ENCODE measurements at regions not wholly inside any gene's neighbourhood (a gene's known extent, or its start where the extent isn't known, plus 50 kb on each side); places are given as distances from the start of the nearest gene placed in this dataset.

DNA sequence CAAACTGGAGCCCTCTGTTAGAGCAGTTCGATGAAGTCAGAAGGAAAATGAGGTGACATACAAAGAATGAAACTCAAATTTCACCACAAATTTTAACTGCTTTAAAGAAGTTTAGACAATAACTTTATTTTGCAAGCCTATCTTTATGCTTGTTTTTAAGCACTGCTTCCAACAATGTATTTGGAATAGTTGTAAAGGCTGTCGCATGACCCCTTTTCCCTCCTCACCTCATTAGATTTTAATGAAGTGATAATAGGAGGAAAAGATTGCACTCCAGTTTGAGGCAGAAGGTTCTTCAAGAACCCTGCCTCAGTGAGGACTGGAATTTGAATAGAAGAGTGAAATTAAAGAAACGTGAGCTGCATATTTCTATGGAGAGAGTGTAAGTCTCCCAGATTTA, 386.1 kb upstream of the NR3C2 start:
- Histone ChIP-seq H3K27ac (ENCODE audit: low read length in 2 of 2) (no peak overlapping the region), H4K20me1 (ENCODE audit: control insufficient read depth, insufficient read depth, low read length, poor library complexity, severe bottlenecking) (no peaks in the 10 kb centered on the region), H2AFZ (ENCODE audit: insufficient read depth, low read depth, low read length, poor library complexity, severe bottlenecking) (no peak overlapping the region), H3K79me2 (ENCODE audit: control insufficient read depth, insufficient read depth, low read length) (no peaks in the 10 kb centered on the region), H3K9me3 (ENCODE audit: control extremely low read depth in 1 of 3, control insufficient read depth in 2 of 3, insufficient read depth in 1 of 3, low read length in 2 of 3) (peaks cover 0 to 10% (median 0%) of the 10 kb centered on the region in 3 donors), H3K9ac (ENCODE audit: low read length) (no peak overlapping the region), H3K36me3 (replicated peaks in 1 of 2; ENCODE audit: control extremely low read depth in 1 of 2, control insufficient read depth in 1 of 2, extremely low read depth in 1 of 2, insufficient read depth in 2 of 2, low read length in 1 of 2) (no peaks in the 10 kb centered on the region), H3K4me3 (ENCODE audit: control extremely low read depth in 1 of 5, extremely low read depth in 1 of 5, insufficient read depth in 1 of 5, low read depth in 2 of 5, low read length in 4 of 5) (no peak overlapping the region), H3K4me2 (replicated peaks; ENCODE audit: low read depth, low read length, poor library complexity, severe bottlenecking) (no peak overlapping the region), H3K4me1 (ENCODE audit: control insufficient read depth in 2 of 2, insufficient read depth in 2 of 2, low read length in 2 of 2) (no peaks in the 10 kb centered on the region), H3K27me3 (replicated peaks in 1 of 4; ENCODE audit: control extremely low read depth in 1 of 4, control insufficient read depth in 3 of 4, insufficient read depth in 4 of 4, low read length in 3 of 4) (no peaks in the 10 kb centered on the region)
- ChIA-PET POLR2A (no interaction called here), CTCF (no interaction called here)
- TF ChIP-seq, protein P1, sequence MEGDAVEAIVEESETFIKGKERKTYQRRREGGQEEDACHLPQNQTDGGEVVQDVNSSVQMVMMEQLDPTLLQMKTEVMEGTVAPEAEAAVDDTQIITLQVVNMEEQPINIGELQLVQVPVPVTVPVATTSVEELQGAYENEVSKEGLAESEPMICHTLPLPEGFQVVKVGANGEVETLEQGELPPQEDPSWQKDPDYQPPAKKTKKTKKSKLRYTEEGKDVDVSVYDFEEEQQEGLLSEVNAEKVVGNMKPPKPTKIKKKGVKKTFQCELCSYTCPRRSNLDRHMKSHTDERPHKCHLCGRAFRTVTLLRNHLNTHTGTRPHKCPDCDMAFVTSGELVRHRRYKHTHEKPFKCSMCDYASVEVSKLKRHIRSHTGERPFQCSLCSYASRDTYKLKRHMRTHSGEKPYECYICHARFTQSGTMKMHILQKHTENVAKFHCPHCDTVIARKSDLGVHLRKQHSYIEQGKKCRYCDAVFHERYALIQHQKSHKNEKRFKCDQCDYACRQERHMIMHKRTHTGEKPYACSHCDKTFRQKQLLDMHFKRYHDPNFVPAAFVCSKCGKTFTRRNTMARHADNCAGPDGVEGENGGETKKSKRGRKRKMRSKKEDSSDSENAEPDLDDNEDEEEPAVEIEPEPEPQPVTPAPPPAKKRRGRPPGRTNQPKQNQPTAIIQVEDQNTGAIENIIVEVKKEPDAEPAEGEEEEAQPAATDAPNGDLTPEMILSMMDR (IDR thresholded peaks at IDR 0.05): no peak
- TF ChIP-seq EZH2 (IDR thresholded peaks at IDR 0.05; ENCODE audit: borderline replicate concordance, insufficient read depth, low read depth, low read length, poor library complexity, severe bottlenecking): no peak
- intact Hi-C loops (cut with micrococcal nuclease): no loop called here
- Mint-ChIP-seq H3K27ac (no peak overlapping the region), H3K9me3 (ENCODE audit: insufficient read depth) (no peaks in the 10 kb centered on the region), H3K4me1 (no peaks in the 10 kb centered on the region), H3K4me3 (no peak overlapping the region), H3K27me3 (no peaks in the 10 kb centered on the region)
- DNase-seq: no peak
- no peak for ATAC-seq (ENCODE audit: low read depth)
- no CpG with 5 or more reads among the region's 3 CpGs for WGBS (ENCODE audit: insufficient coverage)

GRCh38 chr4:148827781-148828180, 385.6 kb upstream of the NR3C2 start:
- Histone ChIP-seq H3K4me1 (ENCODE audit: control insufficient read depth in 2 of 2, insufficient read depth in 2 of 2, low read length in 2 of 2) (no peaks in the 10 kb centered on the region), H3K4me3 (ENCODE audit: control extremely low read depth in 1 of 5, extremely low read depth in 1 of 5, insufficient read depth in 1 of 5, low read depth in 2 of 5, low read length in 4 of 5) (no peak overlapping the region), H3K27ac (ENCODE audit: low read length in 2 of 2) (no peak overlapping the region), H3K79me2 (ENCODE audit: control insufficient read depth, insufficient read depth, low read length) (no peaks in the 10 kb centered on the region), H3K36me3 (replicated peaks in 1 of 2; ENCODE audit: control extremely low read depth in 1 of 2, control insufficient read depth in 1 of 2, extremely low read depth in 1 of 2, insufficient read depth in 2 of 2, low read length in 1 of 2) (no peaks in the 10 kb centered on the region), H3K27me3 (replicated peaks in 1 of 4; ENCODE audit: control extremely low read depth in 1 of 4, control insufficient read depth in 3 of 4, insufficient read depth in 4 of 4, low read length in 3 of 4) (no peaks in the 10 kb centered on the region), H2AFZ (ENCODE audit: insufficient read depth, low read depth, low read length, poor library complexity, severe bottlenecking) (no peak overlapping the region), H3K9ac (ENCODE audit: low read length) (no peak overlapping the region), H3K9me3 (ENCODE audit: control extremely low read depth in 1 of 3, control insufficient read depth in 2 of 3, insufficient read depth in 1 of 3, low read length in 2 of 3) (peaks cover 0 to 10% (median 0%) of the 10 kb centered on the region in 3 donors), H3K4me2 (replicated peaks; ENCODE audit: low read depth, low read length, poor library complexity, severe bottlenecking) (no peak overlapping the region), H4K20me1 (ENCODE audit: control insufficient read depth, insufficient read depth, low read length, poor library complexity, severe bottlenecking) (no peaks in the 10 kb centered on the region)
- Mint-ChIP-seq H3K4me3 (no peak overlapping the region), H3K4me1 (no peaks in the 10 kb centered on the region), H3K9me3 (ENCODE audit: insufficient read depth) (no peaks in the 10 kb centered on the region), H3K27ac (no peak overlapping the region), H3K27me3 (no peaks in the 10 kb centered on the region)
- TF ChIP-seq EZH2 (IDR thresholded peaks at IDR 0.05; ENCODE audit: borderline replicate concordance, insufficient read depth, low read depth, low read length, poor library complexity, severe bottlenecking): no peak
- TF ChIP-seq, protein P1 (IDR thresholded peaks at IDR 0.05): no peak
- POLR2A ChIA-PET: no interaction called here
- no peak for ATAC-seq (ENCODE audit: low read depth)
- intact Hi-C loops (cut with micrococcal nuclease): no loop called here
- no CpG with 5 or more reads among the region's 2 CpGs for WGBS (ENCODE audit: insufficient coverage)
- DNase-seq: no peak
- CTCF ChIA-PET: no interaction called here

All from B cell (primary cell).